ENCODE measurements at regions not wholly inside any gene's neighbourhood (a gene's known extent, or its start where the extent isn't known, plus 50 kb on each side); places are given as distances from the start of the nearest gene placed in this dataset.

- peak in 1 of 2 donors; percentile 42 for DNase-seq
Observed at GRCh38 chr3:195634426-195635261, 50.9 kb upstream of the APOD start.
